ENCODE measurements at regions not wholly inside any gene's neighbourhood (a gene's known extent, or its start where the extent isn't known, plus 50 kb on each side); places are given as distances from the start of the nearest gene placed in this dataset.

DNA sequence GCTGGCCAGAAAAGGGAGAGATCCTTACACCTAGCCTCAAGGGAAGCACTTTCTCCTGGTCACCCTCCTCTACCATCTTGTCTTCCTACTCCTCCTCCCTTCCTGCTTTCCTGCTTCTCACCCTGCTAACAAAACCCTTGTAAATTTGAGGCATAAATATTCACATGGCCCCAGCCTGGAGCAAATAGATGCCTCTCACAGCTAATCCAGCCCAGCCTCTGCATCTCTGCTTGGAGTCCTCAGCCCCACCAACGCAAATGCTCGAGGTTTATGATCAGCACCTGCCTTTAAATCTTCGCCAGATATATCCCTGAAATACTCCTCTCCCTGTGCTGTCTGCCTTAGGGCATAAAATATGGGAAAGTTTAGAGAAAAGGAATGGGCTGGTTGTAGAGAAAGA, 205.2 kb upstream of the CDH5 start:
- TF ChIP-seq, protein P1, sequence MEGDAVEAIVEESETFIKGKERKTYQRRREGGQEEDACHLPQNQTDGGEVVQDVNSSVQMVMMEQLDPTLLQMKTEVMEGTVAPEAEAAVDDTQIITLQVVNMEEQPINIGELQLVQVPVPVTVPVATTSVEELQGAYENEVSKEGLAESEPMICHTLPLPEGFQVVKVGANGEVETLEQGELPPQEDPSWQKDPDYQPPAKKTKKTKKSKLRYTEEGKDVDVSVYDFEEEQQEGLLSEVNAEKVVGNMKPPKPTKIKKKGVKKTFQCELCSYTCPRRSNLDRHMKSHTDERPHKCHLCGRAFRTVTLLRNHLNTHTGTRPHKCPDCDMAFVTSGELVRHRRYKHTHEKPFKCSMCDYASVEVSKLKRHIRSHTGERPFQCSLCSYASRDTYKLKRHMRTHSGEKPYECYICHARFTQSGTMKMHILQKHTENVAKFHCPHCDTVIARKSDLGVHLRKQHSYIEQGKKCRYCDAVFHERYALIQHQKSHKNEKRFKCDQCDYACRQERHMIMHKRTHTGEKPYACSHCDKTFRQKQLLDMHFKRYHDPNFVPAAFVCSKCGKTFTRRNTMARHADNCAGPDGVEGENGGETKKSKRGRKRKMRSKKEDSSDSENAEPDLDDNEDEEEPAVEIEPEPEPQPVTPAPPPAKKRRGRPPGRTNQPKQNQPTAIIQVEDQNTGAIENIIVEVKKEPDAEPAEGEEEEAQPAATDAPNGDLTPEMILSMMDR (IDR thresholded peaks at IDR 0.05): no peak
- no peak for TF ChIP-seq EP300 (IDR thresholded peaks at IDR 0.05)

Measured in suprapubic skin (tissue), 3 donors.